ENCODE measurements at regions not wholly inside any gene's neighbourhood (a gene's known extent, or its start where the extent isn't known, plus 50 kb on each side); places are given as distances from the start of the nearest gene placed in this dataset.
"Not testable (repeated sequence)": the region's sequence is repeated elsewhere in the genome, so short reads cannot be mapped to it uniquely, and the experiment has no call there.

- H3K4me2 ChIP-seq (ENCODE audit: extremely low read depth, insufficient read depth, low read length) = no peak overlapping the region
- H3K9me3 ChIP-seq (ENCODE audit: control insufficient read depth, insufficient read depth, low read depth, low read length) = no peaks in the 10 kb centered on the region
- no peak for TF ChIP-seq CTCF (conservative IDR thresholded peaks at IDR 0.05 in 1 of 2, IDR thresholded peaks at IDR 0.05 in 1 of 2; ENCODE audit: low read depth in 1 of 2, low read length in 2 of 2)
- TF ChIP-seq EZH2 (IDR thresholded peaks at IDR 0.05; ENCODE audit: low read length, missing control alignments) = no peak
- no peaks in the 10 kb centered on the region for H3K4me1 ChIP-seq (ENCODE audit: control insufficient read depth, extremely low read depth, insufficient read depth, low read length)
- no peak overlapping the region for H3K4me3 ChIP-seq (replicated peaks in 1 of 4; ENCODE audit: control extremely low read depth in 1 of 4, insufficient read depth in 1 of 4, low read depth in 3 of 4, low read length in 4 of 4)
- DNase-seq (ENCODE audit: low read depth in 2 of 2) = no peak
- H3K36me3 ChIP-seq (ENCODE audit: control insufficient read depth, insufficient read depth, low read length) = no peaks in the 10 kb centered on the region
- no peak overlapping the region for H3K27ac ChIP-seq (ENCODE audit: insufficient read depth, low read length)
- no peak overlapping the region for H2AFZ ChIP-seq (ENCODE audit: low read length)
- H3K9ac ChIP-seq (ENCODE audit: insufficient read depth, low read length) = no peak overlapping the region
- no peaks in the 10 kb centered on the region for H3K27me3 ChIP-seq (ENCODE audit: control insufficient read depth, insufficient read depth, low read length)
- no peaks in the 10 kb centered on the region for H3K79me2 ChIP-seq (ENCODE audit: control insufficient read depth, insufficient read depth, low read length)
- no peaks in the 10 kb centered on the region for H4K20me1 ChIP-seq (ENCODE audit: control insufficient read depth, extremely low read depth, insufficient read depth, low read length)
Observed at GRCh38 chrX:13412208-13412600, 92.4 kb upstream of the ATXN3L start.

DNA sequence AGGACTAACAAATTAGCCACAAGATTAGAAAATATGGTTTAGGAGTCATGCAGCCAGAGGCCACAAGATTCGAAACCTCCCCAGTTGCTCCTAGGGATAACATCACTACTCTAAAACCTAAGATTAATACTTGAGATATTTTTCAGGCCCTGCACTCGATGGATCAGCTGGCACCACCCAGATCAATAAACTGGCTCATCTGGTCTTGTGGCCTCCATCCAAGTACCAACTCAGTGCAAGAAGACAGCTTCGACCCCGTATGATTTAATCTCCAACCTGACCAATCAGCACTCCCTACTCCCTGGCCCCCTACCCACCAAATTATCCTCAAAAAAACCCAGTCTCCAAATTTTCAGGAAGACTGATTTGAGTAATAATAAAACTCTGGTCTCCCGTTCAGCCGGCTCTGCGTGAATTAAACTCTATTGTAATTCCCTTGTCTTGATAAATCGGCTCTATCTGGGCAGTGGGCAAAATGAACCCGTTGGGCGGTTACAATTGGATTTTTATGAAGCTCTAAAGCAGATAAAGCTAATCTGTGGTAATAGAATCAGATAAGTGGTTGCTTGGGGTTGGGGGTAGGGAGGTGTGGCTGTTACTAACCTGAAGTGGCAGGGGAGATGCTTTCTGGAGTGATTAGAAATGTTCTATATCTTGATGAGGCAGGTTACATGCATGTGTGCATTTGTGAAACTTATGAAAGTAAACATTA lies 91.8 kb upstream of the ATXN3L start:
- Histone ChIP-seq H3K9ac (ENCODE audit: insufficient read depth, low read length) (no peak overlapping the region), H2AFZ (ENCODE audit: low read length) (no peak overlapping the region), H3K4me2 (ENCODE audit: extremely low read depth, insufficient read depth, low read length) (no peak overlapping the region), H3K79me2 (ENCODE audit: control insufficient read depth, insufficient read depth, low read length) (no peaks in the 10 kb centered on the region), H3K36me3 (ENCODE audit: control insufficient read depth, insufficient read depth, low read length) (no peaks in the 10 kb centered on the region), H3K4me3 (replicated peaks in 1 of 4; ENCODE audit: control extremely low read depth in 1 of 4, insufficient read depth in 1 of 4, low read depth in 3 of 4, low read length in 4 of 4) (no peak overlapping the region), H3K9me3 (ENCODE audit: control insufficient read depth, insufficient read depth, low read depth, low read length) (no peaks in the 10 kb centered on the region), H4K20me1 (ENCODE audit: control insufficient read depth, extremely low read depth, insufficient read depth, low read length) (no peaks in the 10 kb centered on the region), H3K27ac (ENCODE audit: insufficient read depth, low read length) (no peak overlapping the region), H3K27me3 (ENCODE audit: control insufficient read depth, insufficient read depth, low read length) (no peaks in the 10 kb centered on the region), H3K4me1 (ENCODE audit: control insufficient read depth, extremely low read depth, insufficient read depth, low read length) (no peaks in the 10 kb centered on the region)
- DNase-seq (ENCODE audit: low read depth in 2 of 2) = no peak
- no peak for TF ChIP-seq EZH2 (IDR thresholded peaks at IDR 0.05; ENCODE audit: low read length, missing control alignments)
- no peak for TF ChIP-seq CTCF (conservative IDR thresholded peaks at IDR 0.05 in 1 of 2, IDR thresholded peaks at IDR 0.05 in 1 of 2; ENCODE audit: low read depth in 1 of 2, low read length in 2 of 2)

DNA sequence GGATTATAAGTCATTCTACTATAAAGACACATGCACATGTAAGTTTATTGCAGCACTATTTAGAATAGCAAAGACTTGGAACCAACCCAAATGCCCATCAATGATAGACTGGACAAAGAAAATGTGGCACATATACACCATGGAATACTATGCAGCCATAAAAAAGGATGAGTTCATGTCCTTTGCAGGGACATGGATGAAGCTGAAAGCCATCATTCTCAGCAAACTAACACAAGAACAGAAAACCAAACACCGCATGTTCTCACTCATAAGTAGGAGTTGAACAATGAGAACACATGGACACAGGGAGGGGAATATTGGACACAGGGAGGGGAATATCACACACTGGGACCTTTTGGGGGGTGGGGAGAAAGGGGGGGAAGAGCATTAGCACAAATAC lies 88.7 kb upstream of the ATXN3L start:
- H3K36me3 ChIP-seq (ENCODE audit: control insufficient read depth, insufficient read depth, low read length); H2AFZ ChIP-seq (ENCODE audit: low read length); H3K4me2 ChIP-seq (ENCODE audit: extremely low read depth, insufficient read depth, low read length); H3K4me3 ChIP-seq (replicated peaks in 1 of 4; ENCODE audit: control extremely low read depth in 1 of 4, insufficient read depth in 1 of 4, low read depth in 3 of 4, low read length in 4 of 4); H3K27me3 ChIP-seq (ENCODE audit: control insufficient read depth, insufficient read depth, low read length); DNase-seq (ENCODE audit: low read depth in 2 of 2); H3K9ac ChIP-seq (ENCODE audit: insufficient read depth, low read length); H4K20me1 ChIP-seq (ENCODE audit: control insufficient read depth, extremely low read depth, insufficient read depth, low read length); H3K9me3 ChIP-seq (ENCODE audit: control insufficient read depth, insufficient read depth, low read depth, low read length); H3K27ac ChIP-seq (ENCODE audit: insufficient read depth, low read length); H3K4me1 ChIP-seq (ENCODE audit: control insufficient read depth, extremely low read depth, insufficient read depth, low read length); H3K79me2 ChIP-seq (ENCODE audit: control insufficient read depth, insufficient read depth, low read length): not testable (repeated sequence)

DNA sequence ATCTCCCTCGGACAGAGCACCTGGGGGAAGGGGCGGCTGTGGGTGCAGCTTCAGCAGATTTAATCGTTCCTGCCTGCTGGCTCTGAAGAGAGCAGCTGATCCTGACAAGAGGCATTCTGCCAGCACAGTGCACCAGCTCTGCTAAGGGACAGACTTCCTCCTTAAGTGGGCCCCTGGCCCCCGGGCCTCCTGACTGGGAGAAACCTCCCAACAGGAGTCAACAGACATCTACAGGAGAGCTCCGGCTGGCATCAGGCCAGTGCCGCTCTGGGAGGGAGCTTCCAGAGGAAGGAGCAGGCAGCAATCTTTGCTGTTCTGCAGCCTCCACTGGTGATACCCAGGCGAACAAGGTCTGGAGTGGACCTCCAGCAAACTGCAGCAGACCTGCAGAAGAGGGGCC lies 84.9 kb upstream of the ATXN3L start:
- H3K4me3 ChIP-seq (replicated peaks in 1 of 4; ENCODE audit: control extremely low read depth in 1 of 4, insufficient read depth in 1 of 4, low read depth in 3 of 4, low read length in 4 of 4); H2AFZ ChIP-seq (ENCODE audit: low read length); H4K20me1 ChIP-seq (ENCODE audit: control insufficient read depth, extremely low read depth, insufficient read depth, low read length); H3K4me2 ChIP-seq (ENCODE audit: extremely low read depth, insufficient read depth, low read length); H3K4me1 ChIP-seq (ENCODE audit: control insufficient read depth, extremely low read depth, insufficient read depth, low read length); H3K9ac ChIP-seq (ENCODE audit: insufficient read depth, low read length); H3K36me3 ChIP-seq (ENCODE audit: control insufficient read depth, insufficient read depth, low read length); DNase-seq (ENCODE audit: low read depth in 2 of 2); H3K79me2 ChIP-seq (ENCODE audit: control insufficient read depth, insufficient read depth, low read length); H3K27ac ChIP-seq (ENCODE audit: insufficient read depth, low read length); H3K27me3 ChIP-seq (ENCODE audit: control insufficient read depth, insufficient read depth, low read length); H3K9me3 ChIP-seq (ENCODE audit: control insufficient read depth, insufficient read depth, low read depth, low read length): not testable (repeated sequence)
